BJ (cell line): ENCODE measurements at regions not wholly inside any gene's neighbourhood (a gene's known extent, or its start where the extent isn't known, plus 50 kb on each side); places are given as distances from the start of the nearest gene placed in this dataset.
A peak's percentile ranks its signal among the peaks of the same experiment; 100 is the strongest.

Source experiments
- CTCF ChIA-PET: fragments of 350-600 bp; formaldehyde crosslinking; extraction: SDS; loops from one replicate; lab custom pipeline; 2021; ENCODE audit warnings: antibody characterized with exemption, inconsistent platforms; lab: Yijun Ruan, JAX
- POLR2A ChIA-PET: fragments of 300-600 bp; sonication (Branson Sonifier 250); formaldehyde crosslinking; extraction: SDS; loops from one replicate; lab custom pipeline; 2021; ENCODE audit warnings: antibody characterized with exemption; lab: Charles Lee
- DNase-seq: peaks from one replicate; pipeline ENCODE4 v3.0.0-alpha.2; 2011; ENCODE audit warnings: low read depth
- H3K27me3 ChIP-seq: 2 replicates; pipeline ENCODE4 v1.6.0; 2011; ENCODE audit warnings: low read length; ENCODE audit not compliant: control insufficient read depth, insufficient read depth
- H3K36me3 ChIP-seq: 2 replicates; pipeline ENCODE4 v1.5.1; 2011; ENCODE audit warnings: low read length; ENCODE audit not compliant: control insufficient read depth, insufficient read depth
- H3K4me3 ChIP-seq: 2 replicates; pipeline ENCODE4 v1.5.1; 2011; ENCODE audit warnings: low read depth, mild to moderate bottlenecking, control low read depth, low read length
- TF ChIP-seq, protein P1 (sequence below): IDR thresholded peaks from 2 replicates; pipeline ENCODE4 v1.5.1; 2011; ENCODE audit warnings: low read depth, mild to moderate bottlenecking, control low read depth, inconsistent platforms, low read length, moderate library complexity; ENCODE audit not compliant: insufficient read depth

DNA sequence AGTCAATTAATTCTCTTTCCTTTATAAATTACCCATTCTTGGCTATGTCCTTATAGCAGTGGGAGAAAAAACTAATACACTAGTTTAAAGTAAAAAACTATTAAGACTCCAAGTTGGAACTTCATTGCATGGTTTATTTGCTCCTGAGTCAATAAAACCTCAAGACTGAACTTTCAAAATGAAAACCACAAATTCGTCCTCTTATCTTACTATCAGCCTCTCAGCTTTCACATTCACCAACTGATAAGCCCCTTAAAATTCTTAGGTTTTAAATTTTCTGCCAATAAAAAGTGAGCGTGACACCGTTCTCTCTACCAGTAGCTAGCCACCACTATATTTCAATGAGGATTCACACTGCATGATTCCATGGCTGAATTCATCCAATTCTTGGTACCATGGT lies 346.4 kb upstream of the NPSR1 start:
- H3K4me3 ChIP-seq, result no peak overlapping the region
- no peaks in the 10 kb centered on the region for H3K27me3 ChIP-seq
- no peaks in the 10 kb centered on the region for H3K36me3 ChIP-seq
- no peak for DNase-seq
- TF ChIP-seq, protein P1, sequence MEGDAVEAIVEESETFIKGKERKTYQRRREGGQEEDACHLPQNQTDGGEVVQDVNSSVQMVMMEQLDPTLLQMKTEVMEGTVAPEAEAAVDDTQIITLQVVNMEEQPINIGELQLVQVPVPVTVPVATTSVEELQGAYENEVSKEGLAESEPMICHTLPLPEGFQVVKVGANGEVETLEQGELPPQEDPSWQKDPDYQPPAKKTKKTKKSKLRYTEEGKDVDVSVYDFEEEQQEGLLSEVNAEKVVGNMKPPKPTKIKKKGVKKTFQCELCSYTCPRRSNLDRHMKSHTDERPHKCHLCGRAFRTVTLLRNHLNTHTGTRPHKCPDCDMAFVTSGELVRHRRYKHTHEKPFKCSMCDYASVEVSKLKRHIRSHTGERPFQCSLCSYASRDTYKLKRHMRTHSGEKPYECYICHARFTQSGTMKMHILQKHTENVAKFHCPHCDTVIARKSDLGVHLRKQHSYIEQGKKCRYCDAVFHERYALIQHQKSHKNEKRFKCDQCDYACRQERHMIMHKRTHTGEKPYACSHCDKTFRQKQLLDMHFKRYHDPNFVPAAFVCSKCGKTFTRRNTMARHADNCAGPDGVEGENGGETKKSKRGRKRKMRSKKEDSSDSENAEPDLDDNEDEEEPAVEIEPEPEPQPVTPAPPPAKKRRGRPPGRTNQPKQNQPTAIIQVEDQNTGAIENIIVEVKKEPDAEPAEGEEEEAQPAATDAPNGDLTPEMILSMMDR, result no peak
- CTCF ChIA-PET, result interaction anchor here (0.7 kb wide), 1 partner anchor 15 kb away, joined by 3 read pairs; no protein-coding TSS in a partner anchor
- POLR2A ChIA-PET, result no interaction called here

DNA sequence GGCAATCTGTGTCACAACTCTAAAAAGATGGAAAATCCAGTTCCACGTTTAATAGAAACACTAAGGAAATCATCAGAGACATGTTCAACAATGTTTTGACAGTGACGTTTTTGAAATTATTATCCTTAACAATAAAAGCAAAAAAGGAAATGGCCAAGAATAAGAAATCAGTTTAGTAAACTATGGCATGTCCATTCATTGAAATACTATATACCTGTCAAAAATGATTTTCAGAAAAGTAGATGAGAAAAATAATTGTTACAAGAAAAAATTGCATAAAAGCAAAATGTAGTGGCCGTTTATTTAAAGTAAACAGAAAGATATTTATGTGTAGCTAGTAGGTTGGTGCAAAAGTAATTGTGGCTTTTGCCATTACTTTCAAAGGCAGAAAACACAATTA lies 345.4 kb upstream of the NPSR1 start:
- no peaks in the 10 kb centered on the region for H3K36me3 ChIP-seq
- no peak overlapping the region for H3K4me3 ChIP-seq
- POLR2A ChIA-PET, result no interaction called here
- CTCF ChIA-PET, result interaction anchor here (0.5 kb wide), 1 partner anchor 403 kb away, joined by 3 read pairs; no protein-coding TSS in a partner anchor
- DNase-seq, result no peak
- H3K27me3 ChIP-seq, result no peaks in the 10 kb centered on the region
- TF ChIP-seq, protein P1, result no peak

DNA sequence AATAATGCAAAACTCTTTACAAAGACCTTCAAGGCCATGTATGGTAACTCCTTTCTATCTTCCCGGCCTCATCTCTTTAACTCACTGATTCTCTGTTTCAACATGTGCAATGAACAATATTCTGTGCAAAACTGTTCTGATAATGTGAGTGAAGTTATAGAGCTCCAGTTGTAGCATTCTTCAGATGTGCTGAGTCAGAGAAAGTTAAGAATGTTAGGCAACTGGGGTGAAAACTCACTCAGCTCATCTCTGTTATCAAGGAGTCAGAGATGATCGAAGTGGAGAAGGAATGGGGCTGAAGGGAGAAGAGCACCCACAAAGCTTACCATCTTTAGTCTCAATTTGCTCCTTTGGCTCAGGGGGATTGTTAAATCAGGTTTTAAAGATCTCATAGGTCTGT lies 344.7 kb upstream of the NPSR1 start:
- DNase-seq, result no peak
- Histone ChIP-seq H3K36me3 (no peaks in the 10 kb centered on the region), H3K27me3 (no peaks in the 10 kb centered on the region), H3K4me3 (no peak overlapping the region)
- CTCF ChIA-PET, result interaction anchor here (0.5 kb wide), 1 partner anchor 404 kb away, joined by 3 read pairs; no protein-coding TSS in a partner anchor
- POLR2A ChIA-PET, result no interaction called here
- TF ChIP-seq, protein P1, result no peak

DNA sequence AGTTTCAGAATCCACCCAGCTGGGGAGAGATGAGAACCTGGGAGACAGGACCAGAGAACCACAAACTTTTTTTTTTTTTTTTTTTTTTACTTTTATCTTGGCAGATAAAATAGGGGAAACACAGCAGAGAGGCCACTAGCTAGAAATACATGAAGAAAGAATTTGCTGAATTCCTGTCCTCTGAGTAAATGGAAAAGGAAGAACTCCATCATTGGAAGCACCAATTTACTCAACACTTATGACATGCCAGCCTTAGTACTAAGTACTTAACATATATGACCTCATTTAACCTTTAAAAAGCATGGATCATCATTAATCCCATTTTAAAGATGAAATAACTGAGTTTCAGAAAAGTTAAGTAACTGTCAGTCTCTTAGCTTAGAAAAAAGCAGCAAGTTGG lies 343.0 kb upstream of the NPSR1 start:
- Histone ChIP-seq H3K36me3 (no peaks in the 10 kb centered on the region), H3K4me3 (no peak overlapping the region), H3K27me3 (no peaks in the 10 kb centered on the region)
- ChIA-PET CTCF (interaction anchor here (1.0 to 1.3 kb wide), 2 partner anchors 209 to 224 kb away, joined by 3 to 4 read pairs; no protein-coding TSS in a partner anchor), POLR2A (interaction anchor here (0.6 kb wide), 1 partner anchor 593 kb away, joined by 3 read pairs; no protein-coding TSS in a partner anchor)
- TF ChIP-seq, protein P1, result no peak
- peak; percentile 70 for DNase-seq

- H3K4me3 ChIP-seq, result no peak overlapping the region
- ChIA-PET CTCF (interaction anchor here (1.0 kb wide), 1 partner anchor 140 kb away, joined by 3 read pairs; no protein-coding TSS in a partner anchor), POLR2A (no interaction called here)
- TF ChIP-seq, protein P1, result no peak
- H3K36me3 ChIP-seq, result no peaks in the 10 kb centered on the region
- DNase-seq, result no peak
- H3K27me3 ChIP-seq, result no peaks in the 10 kb centered on the region
Measured at GRCh38 chr7:34317039-34317438, 341.0 kb upstream of the NPSR1 start.
